Activated T-cell treated with anti-CD3 and anti-CD28 coated beads, Interleukin-2, amount 50 U/mL, for 4 hours (primary cell): ENCODE measurements at regions not wholly inside any gene's neighbourhood (a gene's known extent, or its start where the extent isn't known, plus 50 kb on each side); places are given as distances from the start of the nearest gene placed in this dataset.
"Not testable (repeated sequence)": the region's sequence is repeated elsewhere in the genome, so short reads cannot be mapped to it uniquely, and the experiment has no call there.

Experiments used
- ATAC-seq, 2 donors: fragments of 200-7000 bp; cut with Tn5 transposase; one replicate each; pipeline ENCODE4 v1.10.0; 2021
- DNase-seq: peaks from one replicate; pipeline ENCODE4 v3.0.0-alpha.2; 2020
- H3K27me3 Mint-ChIP-seq: one replicate; pipeline ENCODE4 v1.8.0; 2021; ENCODE audit warnings: low read depth, mixed read lengths
- H3K36me3 Mint-ChIP-seq: one replicate; pipeline ENCODE4 v1.8.0; 2022; ENCODE audit warnings: mixed read lengths; ENCODE audit not compliant: insufficient read depth
- H3K4me1 Mint-ChIP-seq: one replicate; pipeline ENCODE4 v1.8.0; 2021; ENCODE audit warnings: low read depth, mixed read lengths
- H3K4me3 Mint-ChIP-seq: one replicate; pipeline ENCODE4 v1.8.0; 2021; ENCODE audit warnings: mild to moderate bottlenecking, moderate library complexity, mixed read lengths
- H3K9me3 Mint-ChIP-seq: one replicate; pipeline ENCODE4 v1.8.0; 2021; ENCODE audit warnings: mixed read lengths

GRCh38 chr20:39758876-39759275, 796.7 kb downstream of the DHX35 start:
- Mint-ChIP-seq H3K36me3 (no peaks in the 10 kb centered on the region), H3K4me1 (no peaks in the 10 kb centered on the region), H3K9me3 (no peaks in the 10 kb centered on the region), H3K4me3 (no peak overlapping the region), H3K27me3 (no peaks in the 10 kb centered on the region)
- ATAC-seq (no peak), DNase-seq (no peak)

GRCh38 chr20:39756828-39757227, 794.7 kb downstream of the DHX35 start:
- ATAC-seq (no peak), DNase-seq (no peak)
- peaks cover 4% of the 10 kb centered on the region for H3K9me3 Mint-ChIP-seq
- H3K36me3 Mint-ChIP-seq = no peaks in the 10 kb centered on the region
- H3K27me3 Mint-ChIP-seq = no peaks in the 10 kb centered on the region
- no peaks in the 10 kb centered on the region for H3K4me1 Mint-ChIP-seq
- no peak overlapping the region for H3K4me3 Mint-ChIP-seq

DNA sequence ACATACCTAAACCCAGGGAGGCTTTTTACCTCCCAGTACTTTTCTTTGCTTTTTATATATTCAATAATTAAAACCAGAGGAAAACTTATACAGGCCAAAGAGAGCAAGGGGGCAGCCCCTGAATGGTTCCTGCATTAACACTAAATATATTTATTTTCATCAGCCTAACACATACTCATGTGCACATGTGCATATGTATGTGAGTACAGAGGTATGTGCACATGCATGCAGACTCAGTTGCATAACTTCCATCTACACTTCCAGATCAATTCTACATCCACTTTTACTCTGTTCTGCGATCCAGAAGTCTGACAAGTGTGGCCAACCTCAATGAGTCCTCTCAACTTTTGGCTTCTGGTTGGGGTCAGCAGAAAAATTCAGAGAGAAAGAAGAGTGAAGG, 794.2 kb downstream of the DHX35 start:
- no peak for ATAC-seq
- Mint-ChIP-seq H3K4me1 (no peaks in the 10 kb centered on the region), H3K9me3 (peaks cover 7% of the 10 kb centered on the region), H3K4me3 (no peak overlapping the region), H3K36me3 (no peaks in the 10 kb centered on the region), H3K27me3 (no peaks in the 10 kb centered on the region)
- DNase-seq = no peak

GRCh38 chr20:39752262-39752876, 790.2 kb downstream of the DHX35 start:
- Mint-ChIP-seq H3K4me3 (no peak overlapping the region), H3K36me3 (no peaks in the 10 kb centered on the region), H3K27me3 (no peaks in the 10 kb centered on the region), H3K9me3 (peaks cover 24% of the 10 kb centered on the region), H3K4me1 (no peaks in the 10 kb centered on the region)
- ATAC-seq (no peak), DNase-seq (no peak)

GRCh38 chr20:39751557-39752137, 789.5 kb downstream of the DHX35 start:
- no peak for DNase-seq
- H3K4me1 Mint-ChIP-seq = no peaks in the 10 kb centered on the region
- H3K27me3 Mint-ChIP-seq = no peaks in the 10 kb centered on the region
- H3K9me3 Mint-ChIP-seq = peaks cover 24% of the 10 kb centered on the region
- no peak for ATAC-seq
- H3K36me3 Mint-ChIP-seq = no peaks in the 10 kb centered on the region
- H3K4me3 Mint-ChIP-seq = no peak overlapping the region

DNA sequence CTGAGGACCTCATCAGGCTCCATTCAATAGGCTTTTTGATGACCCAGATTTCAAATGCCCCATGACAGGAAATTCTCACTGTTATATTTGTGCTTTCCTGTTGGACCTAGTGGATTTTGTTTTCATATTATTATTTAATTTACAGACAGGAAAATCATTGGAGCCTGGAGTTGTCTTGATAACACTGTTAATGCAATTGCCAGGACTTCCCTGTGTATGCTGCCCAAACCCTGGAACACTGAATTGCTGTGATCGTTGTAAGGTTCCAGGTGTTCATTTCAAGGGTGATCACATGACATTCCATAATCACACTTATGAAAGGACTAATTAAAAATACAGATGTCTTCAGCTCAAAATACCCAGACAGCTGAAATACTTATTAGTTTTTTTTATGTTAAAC, 783.2 kb downstream of the DHX35 start:
- H3K36me3 Mint-ChIP-seq = no peaks in the 10 kb centered on the region
- H3K9me3 Mint-ChIP-seq = peaks cover 17% of the 10 kb centered on the region
- H3K27me3 Mint-ChIP-seq = peaks cover 2% of the 10 kb centered on the region
- no peak overlapping the region for H3K4me3 Mint-ChIP-seq
- H3K4me1 Mint-ChIP-seq = no peaks in the 10 kb centered on the region
- no peak for DNase-seq
- ATAC-seq = no peak

GRCh38 chr20:39738651-39739050, 776.5 kb downstream of the DHX35 start:
- Mint-ChIP-seq H3K27me3 (peaks cover 2% of the 10 kb centered on the region), H3K4me3 (no peak overlapping the region), H3K36me3 (no peaks in the 10 kb centered on the region), H3K9me3 (no peaks in the 10 kb centered on the region), H3K4me1 (no peaks in the 10 kb centered on the region)
- DNase-seq = no peak
- no peak for ATAC-seq

DNA sequence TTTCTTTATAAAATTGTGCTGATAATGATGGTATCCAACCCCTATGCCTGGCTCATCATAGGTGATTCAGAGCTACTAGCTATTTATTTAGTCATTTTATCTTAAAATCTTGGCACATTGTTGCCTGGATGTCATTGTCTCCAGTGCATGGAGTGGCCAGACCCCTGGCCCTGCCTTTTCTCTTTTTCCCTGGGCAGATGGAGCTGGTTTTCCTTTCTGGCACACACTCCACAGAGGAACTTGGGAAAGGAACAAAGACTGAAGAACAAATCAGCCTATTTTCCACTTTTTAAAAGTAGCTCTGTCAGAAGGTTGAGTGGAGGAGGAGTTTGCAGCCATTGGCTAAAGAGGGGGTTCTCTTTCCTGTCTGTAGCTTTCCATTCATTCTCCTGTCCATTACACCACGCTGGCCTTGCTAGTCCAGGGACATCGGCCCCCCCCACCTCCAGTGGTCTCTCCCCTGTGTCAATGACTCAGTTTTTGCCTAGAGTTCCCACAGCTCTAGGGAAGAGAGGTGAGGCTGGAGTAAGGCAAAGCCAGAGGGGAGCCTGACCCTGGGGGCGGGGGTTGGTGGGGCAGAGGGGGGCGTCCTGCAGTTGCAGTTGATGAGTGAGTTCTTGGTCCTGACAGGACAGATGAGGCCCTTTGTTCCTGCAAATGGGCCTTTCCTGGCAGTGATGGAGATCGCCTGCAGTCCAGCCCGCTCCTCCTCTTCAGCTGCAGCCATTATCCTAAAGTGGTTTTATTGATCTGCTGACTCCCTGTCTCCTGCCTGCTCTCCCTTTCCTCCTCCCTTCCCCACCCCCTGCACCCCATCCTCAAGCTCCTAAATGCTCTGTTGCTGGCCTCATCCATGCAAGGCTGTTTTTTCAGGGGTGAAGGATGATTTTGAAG, 774.5 kb downstream of the DHX35 start:
- no peak overlapping the region for H3K4me3 Mint-ChIP-seq
- H3K4me1 Mint-ChIP-seq = no peaks in the 10 kb centered on the region
- no peak for ATAC-seq
- no peaks in the 10 kb centered on the region for H3K36me3 Mint-ChIP-seq
- DNase-seq = no peak
- no peaks in the 10 kb centered on the region for H3K9me3 Mint-ChIP-seq
- no peaks in the 10 kb centered on the region for H3K27me3 Mint-ChIP-seq

GRCh38 chr20:39725513-39725912, 763.4 kb downstream of the DHX35 start:
- not testable (repeated sequence) for H3K4me3 Mint-ChIP-seq, H3K27me3 Mint-ChIP-seq, H3K4me1 Mint-ChIP-seq, H3K36me3 Mint-ChIP-seq, DNase-seq, ATAC-seq
- H3K9me3 Mint-ChIP-seq = peaks cover 36% of the 10 kb centered on the region

DNA sequence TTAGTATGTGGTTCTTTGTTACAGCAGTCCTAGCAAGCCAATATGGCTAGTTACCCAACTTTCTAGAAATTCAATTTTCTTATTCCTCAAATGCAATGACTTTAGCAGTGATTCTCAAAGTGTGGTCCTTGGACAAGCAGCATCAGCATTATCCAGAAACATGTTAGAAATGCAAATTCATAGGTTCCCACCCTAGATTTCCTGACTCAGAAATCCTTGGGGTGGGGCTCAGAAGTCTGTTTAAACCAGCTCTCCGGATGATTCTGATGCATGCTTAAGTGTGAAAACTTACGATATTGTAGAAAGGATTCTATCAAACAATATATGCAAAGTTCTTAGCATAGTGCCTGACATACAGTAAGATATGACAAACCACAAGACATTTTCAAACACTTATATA, 757.1 kb downstream of the DHX35 start:
- Mint-ChIP-seq H3K27me3 (no peaks in the 10 kb centered on the region), H3K4me1 (no peaks in the 10 kb centered on the region), H3K9me3 (no peaks in the 10 kb centered on the region), H3K4me3 (no peak overlapping the region), H3K36me3 (no peaks in the 10 kb centered on the region)
- no peak for DNase-seq
- ATAC-seq = no peak

GRCh38 chr20:39717936-39718335, 755.8 kb downstream of the DHX35 start:
- Mint-ChIP-seq H3K4me1 (no peaks in the 10 kb centered on the region), H3K36me3 (no peaks in the 10 kb centered on the region), H3K27me3 (no peaks in the 10 kb centered on the region), H3K4me3 (no peak overlapping the region), H3K9me3 (no peaks in the 10 kb centered on the region)
- ATAC-seq = no peak
- DNase-seq = no peak

GRCh38 chr20:39716796-39717341, 754.7 kb downstream of the DHX35 start:
- DNase-seq (no peak), ATAC-seq (no peak)
- peaks cover under 1% of the 10 kb centered on the region for H3K9me3 Mint-ChIP-seq
- no peaks in the 10 kb centered on the region for H3K27me3 Mint-ChIP-seq
- no peaks in the 10 kb centered on the region for H3K36me3 Mint-ChIP-seq
- no peaks in the 10 kb centered on the region for H3K4me1 Mint-ChIP-seq
- no peak overlapping the region for H3K4me3 Mint-ChIP-seq

GRCh38 chr20:39713076-39713840, 751.1 kb downstream of the DHX35 start:
- no peaks in the 10 kb centered on the region for H3K27me3 Mint-ChIP-seq
- DNase-seq = no peak
- ATAC-seq = no peak
- H3K9me3 Mint-ChIP-seq = peaks cover 4% of the 10 kb centered on the region
- no peak overlapping the region for H3K4me3 Mint-ChIP-seq
- H3K36me3 Mint-ChIP-seq = no peaks in the 10 kb centered on the region
- no peaks in the 10 kb centered on the region for H3K4me1 Mint-ChIP-seq

DNA sequence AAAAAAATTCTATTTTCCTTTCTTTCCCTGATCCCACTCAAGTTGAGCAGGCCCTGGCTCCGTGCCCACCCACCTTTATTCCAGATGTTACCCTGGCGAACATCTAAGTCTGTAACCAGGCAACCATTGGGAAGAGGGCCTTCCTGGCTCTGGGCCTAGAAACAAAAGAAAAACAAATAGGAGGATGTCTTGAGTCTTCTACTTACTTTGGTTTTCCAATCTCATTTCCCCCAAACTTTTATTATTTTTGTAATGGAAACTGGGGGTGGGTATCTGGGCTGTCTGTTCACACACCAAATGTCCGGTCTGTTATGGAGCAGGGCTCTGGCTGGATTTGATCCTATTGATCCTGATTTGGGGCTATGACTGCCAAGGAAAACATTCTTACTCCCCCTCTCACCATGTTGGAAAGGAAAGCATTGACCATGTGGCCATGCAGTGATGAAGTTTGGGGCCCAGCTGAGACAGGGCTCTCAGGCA, 744.1 kb downstream of the DHX35 start:
- H3K4me3 Mint-ChIP-seq = no peak overlapping the region
- ATAC-seq (no peak), DNase-seq (no peak)
- H3K9me3 Mint-ChIP-seq = peaks cover 5% of the 10 kb centered on the region
- H3K27me3 Mint-ChIP-seq = no peaks in the 10 kb centered on the region
- no peaks in the 10 kb centered on the region for H3K36me3 Mint-ChIP-seq
- H3K4me1 Mint-ChIP-seq = no peaks in the 10 kb centered on the region
